BJ (cell line): ENCODE measurements at regions not wholly inside any gene's neighbourhood (a gene's known extent, or its start where the extent isn't known, plus 50 kb on each side); places are given as distances from the start of the nearest gene placed in this dataset.

Experiments
- CTCF ChIA-PET: fragments of 350-600 bp; formaldehyde crosslinking; extraction: SDS; loops from one replicate; lab custom pipeline; 2021; ENCODE audit warnings: antibody characterized with exemption, inconsistent platforms; lab: Yijun Ruan, JAX
- POLR2A ChIA-PET: fragments of 300-600 bp; sonication (Branson Sonifier 250); formaldehyde crosslinking; extraction: SDS; loops from one replicate; lab custom pipeline; 2021; ENCODE audit warnings: antibody characterized with exemption; lab: Charles Lee
- DNase-seq: peaks from one replicate; pipeline ENCODE4 v3.0.0-alpha.2; 2011; ENCODE audit warnings: low read depth
- H3K27me3 ChIP-seq: 2 replicates; pipeline ENCODE4 v1.6.0; 2011; ENCODE audit warnings: low read length; ENCODE audit not compliant: control insufficient read depth, insufficient read depth
- H3K36me3 ChIP-seq: 2 replicates; pipeline ENCODE4 v1.5.1; 2011; ENCODE audit warnings: low read length; ENCODE audit not compliant: control insufficient read depth, insufficient read depth
- H3K4me3 ChIP-seq: 2 replicates; pipeline ENCODE4 v1.5.1; 2011; ENCODE audit warnings: low read depth, mild to moderate bottlenecking, control low read depth, low read length
- CTCF ChIP-seq: IDR thresholded peaks from 2 replicates; pipeline ENCODE4 v1.5.1; 2011; ENCODE audit warnings: low read depth, mild to moderate bottlenecking, control low read depth, inconsistent platforms, low read length, moderate library complexity; ENCODE audit not compliant: insufficient read depth

DNA sequence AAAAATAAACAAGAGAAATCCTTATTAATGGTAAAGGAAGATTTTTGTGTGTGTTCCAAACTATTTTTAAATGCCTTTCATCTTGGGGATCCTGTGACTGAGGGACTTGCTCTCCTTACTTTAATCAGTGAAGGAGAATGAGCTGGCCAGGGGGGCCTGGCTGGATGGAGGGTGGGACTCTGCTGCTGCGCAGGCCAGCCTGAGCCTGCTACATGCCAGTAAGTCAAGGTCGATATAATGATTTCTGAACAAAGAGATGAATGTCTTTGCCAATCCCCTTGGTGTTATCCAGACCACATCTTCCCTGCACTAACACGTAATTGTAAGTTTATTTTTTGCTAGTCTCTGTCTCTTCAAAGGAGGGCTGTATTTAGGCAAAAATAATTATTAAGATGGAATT is 1679.2 kb upstream of the TENM3 start:
- no peak for TF ChIP-seq CTCF

DNA sequence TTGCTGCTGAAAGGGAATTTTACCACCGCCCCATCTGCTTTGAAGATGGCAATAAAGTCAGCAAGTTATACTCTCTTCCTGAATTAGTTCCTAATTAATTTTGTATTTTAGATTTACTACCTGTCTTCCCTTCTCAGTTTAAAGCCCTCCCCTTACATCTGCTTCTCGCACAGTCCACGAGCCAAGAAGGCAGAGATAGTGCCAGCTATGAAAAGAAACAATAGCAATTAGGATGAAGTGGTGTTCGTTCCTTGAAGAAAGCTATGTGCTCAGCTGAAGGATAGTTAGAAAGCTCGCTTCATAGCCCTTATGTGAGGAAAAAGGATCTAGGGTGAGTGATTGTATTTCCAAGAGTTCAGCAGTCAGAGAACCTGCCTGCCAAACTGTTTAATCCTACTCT is 1678.8 kb upstream of the TENM3 start:
- no peaks in the 10 kb centered on the region for H3K27me3 ChIP-seq
- H3K36me3 ChIP-seq = no peaks in the 10 kb centered on the region
- ChIA-PET POLR2A (no interaction called here), CTCF (no interaction called here)
- DNase-seq = no peak
- no peak for TF ChIP-seq CTCF
- H3K4me3 ChIP-seq = no peak overlapping the region

More for the DNA sequence above, 1679.2 kb upstream of the TENM3 start:
- DNase-seq = no peak
- ChIA-PET CTCF (no interaction called here), POLR2A (no interaction called here)
- Histone ChIP-seq H3K27me3 (no peaks in the 10 kb centered on the region), H3K36me3 (no peaks in the 10 kb centered on the region), H3K4me3 (no peak overlapping the region)

GRCh38 chr4:180565856-180566431 is 1677.3 kb upstream of the TENM3 start:
- H3K4me3 ChIP-seq = no peak overlapping the region
- no peaks in the 10 kb centered on the region for H3K36me3 ChIP-seq
- no peak for TF ChIP-seq CTCF
- H3K27me3 ChIP-seq = no peaks in the 10 kb centered on the region
- ChIA-PET CTCF (no interaction called here), POLR2A (no interaction called here)
- no peak for DNase-seq

GRCh38 chr4:180566492-180566891 is 1676.7 kb upstream of the TENM3 start:
- POLR2A ChIA-PET = no interaction called here
- Histone ChIP-seq H3K4me3 (no peak overlapping the region), H3K36me3 (no peaks in the 10 kb centered on the region), H3K27me3 (no peaks in the 10 kb centered on the region)
- TF ChIP-seq CTCF = no peak
- DNase-seq = no peak
- CTCF ChIA-PET = no interaction called here

DNA sequence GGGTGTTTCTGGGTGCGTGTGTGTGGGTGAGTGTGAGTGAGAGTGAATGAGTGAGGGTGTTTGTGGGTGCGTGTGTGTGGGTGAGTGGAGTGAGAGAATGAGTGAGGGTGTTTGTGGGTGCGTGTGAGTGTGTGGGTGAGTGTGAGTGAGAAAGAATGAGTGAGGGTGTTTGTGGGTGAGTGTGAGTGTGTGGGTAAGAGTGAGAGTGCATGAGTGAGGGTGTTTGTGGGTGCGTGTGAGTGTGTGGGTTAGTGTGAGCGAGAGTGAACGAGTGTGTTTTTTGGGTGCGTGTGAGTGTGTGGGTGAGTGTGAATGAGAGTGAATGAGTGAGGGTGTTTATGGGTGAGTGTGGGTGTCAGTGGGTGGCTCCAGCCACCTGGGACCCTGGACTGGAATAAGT is 1676.1 kb upstream of the TENM3 start:
- no peaks in the 10 kb centered on the region for H3K27me3 ChIP-seq
- ChIA-PET POLR2A (no interaction called here), CTCF (no interaction called here)
- H3K4me3 ChIP-seq = no peak overlapping the region
- TF ChIP-seq CTCF = no peak
- H3K36me3 ChIP-seq = no peaks in the 10 kb centered on the region
- DNase-seq = no peak
